ENCODE measurements at regions not wholly inside any gene's neighbourhood (a gene's known extent, or its start where the extent isn't known, plus 50 kb on each side); places are given as distances from the start of the nearest gene placed in this dataset.

DNA sequence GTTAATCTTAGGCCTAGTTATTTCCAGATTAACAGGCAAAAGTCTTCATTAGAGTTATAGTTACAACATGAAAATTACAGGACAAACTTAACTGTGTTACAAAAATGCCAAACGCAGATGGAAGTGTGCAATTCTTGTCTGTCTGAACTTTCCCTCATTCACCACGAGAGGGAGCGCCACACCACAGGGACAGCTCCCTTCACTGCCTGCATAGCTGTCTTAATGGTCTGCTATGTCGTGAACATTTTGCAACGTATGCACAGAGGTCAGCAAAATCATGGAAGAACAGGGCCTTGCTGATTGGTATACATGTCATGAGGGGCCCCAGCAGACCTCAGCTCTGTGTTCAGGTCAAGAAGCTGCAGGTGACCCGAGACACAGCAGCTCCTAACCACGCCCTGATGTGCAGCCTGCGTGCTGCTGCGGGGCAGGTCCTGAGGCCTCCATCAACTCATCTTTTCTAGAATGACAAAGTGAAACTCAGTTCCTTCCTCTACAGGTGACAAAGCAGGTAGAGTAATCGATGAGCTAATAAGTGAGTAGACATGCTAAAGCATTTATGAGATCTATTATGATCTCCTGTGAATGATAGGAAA is 78.8 kb upstream of the ATP8B1 start:
- 0 out of 2 replicates have a peak, but pooled peaks have one; percentile 25 for TF ChIP-seq POLR2A (IDR thresholded peaks at IDR 0.05; ENCODE audit: low read depth, low read length)
- TF ChIP-seq, protein P1, sequence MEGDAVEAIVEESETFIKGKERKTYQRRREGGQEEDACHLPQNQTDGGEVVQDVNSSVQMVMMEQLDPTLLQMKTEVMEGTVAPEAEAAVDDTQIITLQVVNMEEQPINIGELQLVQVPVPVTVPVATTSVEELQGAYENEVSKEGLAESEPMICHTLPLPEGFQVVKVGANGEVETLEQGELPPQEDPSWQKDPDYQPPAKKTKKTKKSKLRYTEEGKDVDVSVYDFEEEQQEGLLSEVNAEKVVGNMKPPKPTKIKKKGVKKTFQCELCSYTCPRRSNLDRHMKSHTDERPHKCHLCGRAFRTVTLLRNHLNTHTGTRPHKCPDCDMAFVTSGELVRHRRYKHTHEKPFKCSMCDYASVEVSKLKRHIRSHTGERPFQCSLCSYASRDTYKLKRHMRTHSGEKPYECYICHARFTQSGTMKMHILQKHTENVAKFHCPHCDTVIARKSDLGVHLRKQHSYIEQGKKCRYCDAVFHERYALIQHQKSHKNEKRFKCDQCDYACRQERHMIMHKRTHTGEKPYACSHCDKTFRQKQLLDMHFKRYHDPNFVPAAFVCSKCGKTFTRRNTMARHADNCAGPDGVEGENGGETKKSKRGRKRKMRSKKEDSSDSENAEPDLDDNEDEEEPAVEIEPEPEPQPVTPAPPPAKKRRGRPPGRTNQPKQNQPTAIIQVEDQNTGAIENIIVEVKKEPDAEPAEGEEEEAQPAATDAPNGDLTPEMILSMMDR (conservative IDR thresholded peaks at IDR 0.05; ENCODE audit: low read depth, low read length), result peak; percentile 97

Measured in IMR-90 (cell line).